ENCODE measurements at regions not wholly inside any gene's neighbourhood (a gene's known extent, or its start where the extent isn't known, plus 50 kb on each side); places are given as distances from the start of the nearest gene placed in this dataset.
"Not testable (repeated sequence)": the region's sequence is repeated elsewhere in the genome, so short reads cannot be mapped to it uniquely, and the experiment has no call there.

GRCh38 chr4:170875868-170876267, 786.1 kb upstream of the AADAT start:
- Histone ChIP-seq H3K27ac (no peak overlapping the region), H3K4me3 (no peak overlapping the region)

- no peak overlapping the region for H3K27ac ChIP-seq
- H3K4me3 ChIP-seq, result no peak overlapping the region
These were observed 783.0 kb upstream of the AADAT start for GRCh38 chr4:170872794-170873193.

- Histone ChIP-seq H3K4me3 (no peak overlapping the region), H3K27ac (no peak overlapping the region)
These were observed 778.4 kb upstream of the AADAT start for GRCh38 chr4:170868170-170868569.

DNA sequence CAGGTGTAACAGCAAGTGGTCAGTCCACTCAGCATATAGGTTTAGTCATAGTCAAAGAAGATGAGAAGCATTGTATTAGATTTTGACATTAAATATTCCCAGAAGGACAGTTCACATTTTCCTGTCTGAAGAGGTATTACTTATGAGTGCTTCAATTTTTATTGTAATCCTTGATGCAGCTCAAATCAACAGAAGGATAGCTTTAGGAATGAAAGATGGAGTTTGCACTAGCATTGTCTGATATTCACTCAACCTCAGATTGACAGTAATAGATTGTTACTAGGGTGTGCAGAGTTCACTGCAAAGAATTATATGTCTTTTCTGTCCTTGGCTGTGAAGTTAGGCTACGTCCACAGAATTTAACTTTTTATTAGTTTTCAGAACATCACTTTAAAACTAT, 764.3 kb upstream of the AADAT start:
- H3K27ac ChIP-seq, result no peak overlapping the region
- no peak overlapping the region for H3K4me3 ChIP-seq

DNA sequence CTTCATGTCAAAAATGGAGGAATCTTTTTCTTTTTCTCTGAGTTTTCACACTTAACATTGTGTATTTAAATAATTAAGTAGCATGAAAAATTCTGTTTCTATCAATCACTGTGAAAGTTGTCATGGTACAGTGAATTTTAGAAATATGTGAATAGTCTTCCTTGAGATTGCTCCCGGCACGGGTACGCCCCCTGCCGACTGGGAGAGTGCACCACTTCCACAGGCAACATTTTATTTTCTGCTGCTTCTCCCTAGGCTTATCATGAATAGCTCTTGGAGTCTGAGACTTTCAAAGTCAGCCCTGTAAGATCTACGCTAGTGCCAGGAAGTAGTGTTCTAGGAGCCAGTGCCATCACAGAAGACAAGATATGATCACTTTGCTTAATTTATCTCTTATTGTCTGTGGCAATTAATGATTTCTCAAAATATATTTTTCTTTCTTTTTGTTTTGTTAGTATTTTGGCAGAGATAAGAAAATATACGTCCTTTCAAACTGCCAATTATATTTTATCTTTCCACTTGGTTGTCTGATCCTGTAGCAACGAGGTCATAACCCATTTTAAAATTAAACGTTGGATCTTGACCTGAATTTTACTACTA, 763.8 kb upstream of the AADAT start:
- Histone ChIP-seq H3K27ac (no peak overlapping the region), H3K4me3 (no peak overlapping the region)

- Histone ChIP-seq H3K4me3 (no peak overlapping the region), H3K27ac (no peak overlapping the region)
These were observed 760.2 kb upstream of the AADAT start for GRCh38 chr4:170849969-170850368.

- H3K4me3 ChIP-seq, result no peak overlapping the region
- H3K27ac ChIP-seq, result no peak overlapping the region
These were observed 738.0 kb upstream of the AADAT start for GRCh38 chr4:170827562-170828274.

GRCh38 chr4:170818786-170819185, 729.0 kb upstream of the AADAT start:
- Histone ChIP-seq H3K27ac (no peak overlapping the region), H3K4me3 (no peak overlapping the region)

GRCh38 chr4:170805352-170805751, 715.6 kb upstream of the AADAT start:
- Histone ChIP-seq H3K4me3 (no peak overlapping the region), H3K27ac (no peak overlapping the region)

GRCh38 chr4:170804930-170805329, 715.2 kb upstream of the AADAT start:
- Histone ChIP-seq H3K4me3 (no peak overlapping the region), H3K27ac (no peak overlapping the region)

GRCh38 chr4:170803492-170803891, 713.7 kb upstream of the AADAT start:
- no peak overlapping the region for H3K27ac ChIP-seq
- no peak overlapping the region for H3K4me3 ChIP-seq

DNA sequence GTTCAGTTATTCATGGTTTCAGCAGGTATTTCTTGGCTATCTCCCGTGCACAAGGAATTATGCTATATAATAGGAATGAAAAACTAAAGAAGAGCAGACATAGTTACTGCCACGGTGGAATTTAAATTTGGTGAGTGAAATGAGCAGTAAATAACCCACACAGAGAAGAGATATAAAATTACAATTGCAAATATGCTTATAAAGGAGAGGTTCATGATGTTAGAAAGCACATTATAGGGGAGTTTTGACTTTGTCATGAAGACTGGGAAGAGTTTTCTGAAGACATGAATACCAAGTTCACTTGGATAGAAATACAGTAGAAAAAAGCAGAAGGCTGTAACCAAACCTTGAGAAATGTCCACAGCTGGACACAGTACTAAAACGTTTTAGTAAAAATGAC, 712.0 kb upstream of the AADAT start:
- Histone ChIP-seq H3K4me3 (no peak overlapping the region), H3K27ac (no peak overlapping the region)

GRCh38 chr4:170794525-170794924, 704.8 kb upstream of the AADAT start:
- Histone ChIP-seq H3K4me3 (no peak overlapping the region), H3K27ac (no peak overlapping the region)

DNA sequence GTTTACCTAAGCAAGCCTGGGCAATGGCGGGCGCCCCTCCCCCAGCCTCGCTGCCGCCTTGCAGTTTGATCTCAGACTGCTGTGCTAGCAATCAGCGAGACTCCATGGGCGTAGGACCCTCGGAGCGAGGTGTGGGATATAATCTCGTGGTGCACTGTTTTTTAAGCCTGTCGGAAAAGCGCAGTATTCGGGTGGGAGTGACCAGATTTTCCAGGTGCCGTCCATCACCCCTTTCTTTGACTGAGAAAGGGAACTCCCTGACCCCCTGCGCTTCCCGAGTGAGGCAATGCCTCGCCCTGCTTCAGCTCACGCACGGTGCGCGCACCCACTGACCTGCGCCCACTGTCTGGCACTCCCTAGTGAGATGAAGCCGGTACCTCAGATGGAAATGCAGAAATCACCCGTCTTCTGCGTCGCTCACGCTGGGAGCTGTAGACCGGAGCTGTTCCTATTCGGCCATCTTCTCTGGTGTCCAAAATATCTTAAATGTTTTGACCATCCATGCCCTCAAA, 698.8 kb upstream of the AADAT start:
- H3K27ac ChIP-seq, H3K4me3 ChIP-seq: not testable (repeated sequence)

GRCh38 chr4:170777663-170778062, 687.9 kb upstream of the AADAT start:
- Histone ChIP-seq H3K27ac (no peak overlapping the region), H3K4me3 (no peak overlapping the region)

GRCh38 chr4:170776983-170777382, 687.2 kb upstream of the AADAT start:
- H3K27ac ChIP-seq, result no peak overlapping the region

DNA sequence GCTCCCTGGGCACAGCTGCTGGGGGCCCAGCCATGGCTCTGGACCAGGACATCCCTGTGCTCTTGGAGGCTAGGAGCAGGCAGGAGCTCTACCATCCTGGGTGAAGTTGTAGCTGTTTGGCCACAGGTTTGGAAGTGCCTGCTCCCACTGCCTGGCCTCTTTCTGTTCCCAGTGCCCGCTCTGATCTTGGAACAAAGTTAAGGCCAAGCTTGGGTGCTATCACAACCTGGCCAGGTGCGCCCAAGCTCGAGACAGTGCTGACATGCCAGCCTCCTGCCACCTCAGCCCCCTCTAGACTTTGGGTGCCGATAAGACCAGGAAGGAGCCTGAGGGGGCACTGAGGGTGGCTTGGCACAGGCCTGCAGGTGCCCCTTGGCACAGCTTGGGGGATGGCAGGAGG, 686.1 kb upstream of the AADAT start:
- H3K4me3 ChIP-seq, result no peak overlapping the region
- no peak overlapping the region for H3K27ac ChIP-seq

More at GRCh38 chr4:170776983-170777382, 687.2 kb upstream of the AADAT start:
- H3K4me3 ChIP-seq, result no peak overlapping the region

DNA sequence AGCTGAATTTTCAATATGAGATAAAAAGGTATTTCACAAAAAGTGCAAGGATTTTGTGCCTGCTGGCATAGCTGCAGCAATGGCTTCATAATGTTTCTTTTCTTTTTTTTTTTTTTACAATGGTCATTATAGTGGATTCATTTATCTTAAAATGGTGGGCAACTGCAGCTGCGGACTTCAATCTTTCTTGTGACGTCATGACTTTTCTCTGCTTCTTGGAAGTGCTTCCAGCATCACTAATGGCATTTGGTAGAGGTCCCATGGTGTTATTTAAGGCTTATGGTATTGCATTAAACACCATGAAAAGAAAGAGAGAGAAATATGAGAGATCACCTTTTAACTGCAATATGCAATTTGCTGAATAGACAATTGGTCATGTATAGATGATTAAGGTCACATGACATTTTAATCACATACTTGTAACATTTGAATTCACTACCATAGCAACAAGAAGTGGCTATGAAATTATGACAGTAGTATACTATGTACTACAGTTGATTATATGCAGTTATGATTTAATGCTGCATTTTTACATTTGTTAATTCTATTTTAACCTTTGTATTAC, 684.0 kb upstream of the AADAT start:
- H3K27ac ChIP-seq, result no peak overlapping the region
- H3K4me3 ChIP-seq, result no peak overlapping the region

DNA sequence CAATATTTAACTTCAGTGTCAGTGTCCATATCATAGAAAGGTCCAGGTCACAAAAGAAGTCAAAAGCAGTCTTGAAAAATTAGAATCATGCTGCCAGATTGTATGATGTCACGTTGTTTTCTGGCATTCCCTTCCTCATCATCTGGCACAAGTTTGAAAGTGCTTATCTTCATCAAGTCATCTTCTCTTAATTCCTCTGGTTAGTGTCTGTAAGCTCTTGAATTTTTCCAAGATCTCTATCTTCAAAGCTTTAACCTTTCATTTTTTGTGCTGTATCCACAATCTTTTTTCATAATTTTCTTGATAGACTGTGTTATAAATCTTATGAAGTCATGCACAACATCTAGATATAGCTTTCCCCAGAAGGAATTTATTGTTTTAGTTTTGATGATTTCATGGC, 682.7 kb upstream of the AADAT start:
- Histone ChIP-seq H3K27ac (no peak overlapping the region), H3K4me3 (no peak overlapping the region)

DNA sequence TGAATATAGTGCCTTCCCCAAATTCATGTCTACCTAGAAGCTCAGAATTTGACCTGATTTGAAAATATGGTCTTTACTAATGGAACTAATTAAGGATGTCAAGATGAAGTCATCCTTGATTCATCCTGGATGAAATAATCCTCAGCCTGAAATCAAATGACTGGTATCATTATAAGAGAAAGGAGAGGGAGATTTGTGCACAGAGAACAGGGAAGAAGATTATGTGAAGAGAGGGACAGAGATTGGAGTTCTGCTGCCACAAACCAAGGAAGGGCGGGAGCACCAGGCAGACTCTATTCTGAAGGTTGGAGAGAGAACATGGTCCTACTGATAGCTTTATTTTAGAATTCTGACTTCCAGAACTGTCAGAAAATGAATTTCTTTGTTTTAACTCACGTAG, 680.9 kb upstream of the AADAT start:
- no peak overlapping the region for H3K4me3 ChIP-seq
- no peak overlapping the region for H3K27ac ChIP-seq

DNA sequence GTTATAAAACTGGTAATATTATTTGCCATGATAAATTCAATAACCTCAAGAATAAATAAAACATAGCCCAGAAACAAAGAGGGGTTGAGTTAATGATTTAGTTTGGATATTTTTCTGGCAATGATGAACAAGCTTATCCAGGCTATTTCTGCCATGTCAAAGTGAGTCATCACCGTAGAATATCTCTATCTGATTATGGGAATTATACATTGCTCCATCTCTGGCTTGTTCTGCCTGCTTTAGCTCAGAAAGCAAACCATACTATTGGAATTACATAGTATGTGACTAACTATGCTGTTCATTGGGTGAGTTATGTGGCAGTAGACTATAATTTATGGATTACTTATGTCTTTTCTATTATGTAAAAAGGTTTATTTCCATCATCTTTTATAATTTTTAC, 680.1 kb upstream of the AADAT start:
- H3K4me3 ChIP-seq, result no peak overlapping the region
- H3K27ac ChIP-seq, result no peak overlapping the region

Data from skin epidermis (tissue), 12 donors.